Myocyte (in vitro differentiated cells): ENCODE measurements at regions not wholly inside any gene's neighbourhood (a gene's known extent, or its start where the extent isn't known, plus 50 kb on each side); places are given as distances from the start of the nearest gene placed in this dataset.
"Not testable (repeated sequence)": the region's sequence is repeated elsewhere in the genome, so short reads cannot be mapped to it uniquely, and the experiment has no call there.

ENCODE experiments used
- DNase-seq: peaks from one replicate; pipeline ENCODE4 v3.0.0-alpha.2; 2012; ENCODE audit warnings: low read depth

DNA sequence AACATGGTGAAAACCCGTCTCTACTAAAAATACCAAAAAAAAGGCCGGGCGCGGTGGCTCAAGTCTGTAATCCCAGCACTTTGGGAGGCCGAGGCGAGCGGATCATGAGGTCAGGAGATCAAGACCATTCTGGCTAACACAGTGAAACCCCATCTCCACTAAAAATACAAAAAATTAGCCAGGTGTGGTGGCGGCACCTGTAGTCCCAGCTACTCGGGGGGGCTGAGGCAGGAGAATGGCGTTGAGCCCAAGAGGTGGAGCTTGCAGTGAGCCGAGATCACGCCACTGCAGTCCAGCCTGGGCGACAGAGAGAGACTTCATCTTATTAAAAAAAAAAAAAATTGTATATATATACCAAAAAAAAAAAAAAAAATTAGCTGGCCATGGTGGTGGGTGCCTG is 533.8 kb downstream of the DMRTA1 start:
- not testable (repeated sequence) for DNase-seq

DNA sequence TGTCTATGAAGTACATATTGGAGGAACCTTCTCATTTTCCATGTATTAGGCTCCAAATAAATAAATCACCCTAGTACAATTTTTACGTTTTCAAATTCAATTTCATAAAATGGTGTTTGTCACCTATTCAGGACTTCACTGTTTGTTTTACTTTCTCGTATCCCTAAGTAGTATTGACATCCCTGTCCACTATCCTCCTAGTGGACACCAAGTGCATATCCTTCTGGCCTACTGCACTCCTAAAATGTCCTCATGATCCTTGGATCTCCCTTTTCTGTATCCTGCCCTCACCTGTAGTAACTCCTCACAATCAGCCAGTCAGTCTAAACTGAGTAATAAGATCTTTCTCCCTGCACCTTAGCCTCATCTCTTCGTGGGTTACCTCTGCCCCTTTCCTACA is 539.9 kb downstream of the DMRTA1 start:
- DNase-seq = no peak

DNA sequence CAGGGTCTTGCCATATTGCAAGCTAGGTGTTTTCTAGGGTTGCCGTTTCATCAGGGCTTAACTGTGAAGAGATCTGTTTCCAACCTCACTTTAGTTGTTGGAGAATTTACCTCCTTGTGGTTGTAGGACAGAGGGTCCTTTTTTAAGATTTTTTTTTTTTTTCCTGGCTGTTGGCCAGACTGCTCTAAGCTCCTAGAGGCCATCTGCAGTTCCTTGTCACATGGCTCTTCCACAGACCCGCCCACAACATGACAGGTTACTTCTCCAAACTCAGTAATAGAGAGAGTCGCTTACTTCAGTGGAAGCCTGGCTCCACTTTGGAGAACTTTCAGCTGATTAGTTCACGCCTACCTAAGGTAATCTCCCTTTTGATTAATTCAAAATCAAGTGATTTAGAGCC is 543.7 kb downstream of the DMRTA1 start:
- DNase-seq = no peak

DNA sequence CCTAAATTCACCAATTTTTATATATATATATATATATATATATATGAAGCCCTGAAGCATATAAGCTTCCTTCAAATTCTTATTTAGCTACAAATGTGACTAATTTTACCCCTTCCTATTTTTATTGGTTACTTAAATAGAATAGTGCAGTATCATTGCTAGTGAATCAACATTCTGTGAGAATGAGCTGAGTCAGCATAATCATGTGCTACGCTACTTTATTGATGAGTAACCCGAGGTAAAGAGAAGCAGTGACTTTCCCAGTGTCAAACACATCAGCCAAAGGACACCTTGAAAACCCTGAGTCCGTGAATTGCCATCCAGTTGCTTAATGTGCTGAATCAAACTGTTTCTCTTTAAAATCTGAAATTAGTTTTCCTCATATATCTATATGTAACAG is 546.2 kb downstream of the DMRTA1 start:
- DNase-seq = no peak

DNA sequence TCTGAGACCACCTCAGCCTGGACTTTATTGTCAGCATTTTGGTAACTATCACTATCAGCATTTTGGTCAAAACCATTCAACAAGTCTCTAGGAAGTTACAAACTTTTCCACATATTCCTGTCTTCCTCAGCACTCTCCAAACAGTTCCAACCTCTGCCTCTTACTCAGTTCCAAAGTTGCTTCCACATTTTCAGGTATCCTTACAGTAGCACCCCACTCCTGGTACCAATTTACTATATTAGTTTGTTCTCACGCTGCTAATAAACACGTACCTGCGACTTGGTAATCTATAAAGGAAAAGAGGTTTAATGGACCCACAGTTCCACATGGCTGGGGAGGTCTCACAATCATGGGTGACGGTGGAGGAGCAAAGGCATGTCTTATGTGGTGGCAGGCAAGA is 551.3 kb downstream of the DMRTA1 start:
- DNase-seq = no peak

DNA sequence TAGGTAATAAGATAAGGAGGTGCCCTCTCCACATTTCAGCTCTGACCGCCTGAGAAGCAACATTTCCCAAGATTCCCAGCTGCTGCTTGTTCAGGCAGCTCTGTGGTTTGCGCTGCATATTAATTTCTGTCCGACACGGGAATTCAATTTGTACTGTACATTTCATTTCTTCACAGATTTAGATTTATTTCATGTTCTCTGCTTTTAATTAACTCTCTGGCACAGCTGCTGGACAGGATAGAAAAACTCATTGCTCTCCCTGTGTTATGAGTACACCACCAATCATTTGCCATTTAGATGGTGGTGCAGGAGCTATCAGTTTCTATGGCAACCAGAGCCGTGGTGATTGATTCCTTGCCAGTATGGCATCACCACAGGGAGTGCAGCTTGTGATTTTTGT is 558.5 kb downstream of the DMRTA1 start:
- DNase-seq = no peak

DNA sequence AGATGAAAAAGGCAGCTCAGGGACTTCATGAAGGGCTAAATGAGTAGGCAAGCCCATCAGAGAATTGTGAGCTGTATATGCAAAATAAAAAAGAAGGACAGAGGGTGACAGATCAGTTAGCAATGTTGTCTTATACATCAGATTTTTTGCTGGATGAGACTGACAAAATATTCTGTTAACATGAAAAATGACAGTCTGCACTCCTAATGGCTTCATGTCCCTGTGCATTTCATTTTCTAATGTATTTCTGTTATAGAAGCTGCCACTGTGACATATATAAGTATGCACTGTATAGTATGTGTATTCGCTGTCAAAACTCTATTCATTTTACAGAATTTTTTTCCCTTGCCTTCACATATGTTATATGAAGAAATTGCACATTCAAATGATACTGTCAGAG is 559.5 kb downstream of the DMRTA1 start:
- no peak for DNase-seq

DNA sequence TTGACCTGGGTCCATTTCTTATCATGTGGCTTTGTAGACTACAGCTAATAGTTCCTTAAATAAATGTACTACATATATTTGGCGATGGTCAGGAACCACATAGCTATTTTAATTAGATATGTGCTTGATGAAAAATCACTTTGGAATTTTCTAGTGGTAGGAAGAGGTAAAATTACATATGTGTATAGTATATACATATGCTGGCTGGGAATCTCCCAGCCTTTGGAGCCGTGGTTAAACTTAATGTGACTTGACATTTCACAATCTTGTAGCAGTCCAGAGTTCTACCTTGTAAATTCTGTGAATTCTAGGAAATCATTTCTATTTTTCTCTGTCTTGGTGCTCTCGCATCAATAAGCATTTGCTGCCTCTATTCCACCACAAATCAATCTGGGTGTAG is 565.0 kb downstream of the DMRTA1 start:
- no peak for DNase-seq

DNA sequence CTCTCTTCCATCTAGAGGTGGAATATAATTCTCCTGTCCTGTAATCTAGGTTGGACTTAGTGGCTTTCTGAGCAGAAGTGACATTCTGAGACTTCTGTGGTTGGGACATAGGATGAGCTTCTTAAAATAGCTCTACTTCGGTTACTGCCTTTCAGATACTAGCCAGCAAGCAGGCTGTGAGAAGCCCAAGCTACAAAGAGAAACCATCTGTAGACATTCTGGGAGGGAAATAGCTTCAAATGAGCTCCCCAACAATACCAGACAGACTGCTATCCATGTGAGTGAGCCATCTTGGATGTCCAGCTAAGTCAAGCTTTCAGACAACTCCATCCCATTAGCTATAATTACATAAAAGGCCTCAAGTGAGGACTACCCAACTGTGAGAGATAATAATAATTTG is 568.9 kb downstream of the DMRTA1 start:
- no peak for DNase-seq

DNA sequence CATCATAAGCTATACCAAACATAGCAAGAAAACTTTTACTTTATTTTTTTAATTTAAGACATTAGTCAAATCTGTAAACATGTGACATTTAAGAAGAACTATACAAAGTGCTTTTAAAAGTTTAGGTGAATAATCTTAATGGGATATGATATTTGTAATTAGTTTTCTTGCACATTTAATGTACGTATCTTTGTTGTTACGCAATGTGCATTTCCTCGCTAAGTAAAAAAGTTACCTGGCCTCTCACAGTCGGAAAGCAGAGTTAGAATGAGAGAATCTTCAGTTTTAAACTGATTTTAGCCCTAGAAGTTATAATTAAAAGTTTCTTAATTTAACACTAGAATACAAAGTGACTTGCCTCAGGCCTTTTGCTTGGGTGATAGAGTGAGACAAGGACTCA is 589.8 kb downstream of the DMRTA1 start:
- no peak for DNase-seq

DNA sequence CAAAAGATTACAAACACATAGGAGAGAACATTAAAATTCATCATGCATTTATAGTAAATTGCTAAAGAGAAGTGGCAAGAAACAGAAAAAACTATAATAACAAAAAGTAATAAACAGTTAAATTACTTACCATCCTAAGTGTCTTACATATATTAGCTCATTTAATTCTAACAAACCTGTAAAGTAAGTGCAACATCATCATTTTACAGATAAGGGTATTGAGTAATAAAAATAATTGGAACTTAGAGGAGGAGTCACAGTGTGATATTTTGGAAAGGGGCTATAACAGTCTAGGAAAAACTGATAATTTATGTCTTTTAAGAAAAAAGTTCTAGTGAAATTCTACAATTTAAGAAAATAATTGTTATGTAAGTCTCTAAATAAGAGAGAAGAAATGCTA is 592.8 kb downstream of the DMRTA1 start:
- DNase-seq = no peak

DNA sequence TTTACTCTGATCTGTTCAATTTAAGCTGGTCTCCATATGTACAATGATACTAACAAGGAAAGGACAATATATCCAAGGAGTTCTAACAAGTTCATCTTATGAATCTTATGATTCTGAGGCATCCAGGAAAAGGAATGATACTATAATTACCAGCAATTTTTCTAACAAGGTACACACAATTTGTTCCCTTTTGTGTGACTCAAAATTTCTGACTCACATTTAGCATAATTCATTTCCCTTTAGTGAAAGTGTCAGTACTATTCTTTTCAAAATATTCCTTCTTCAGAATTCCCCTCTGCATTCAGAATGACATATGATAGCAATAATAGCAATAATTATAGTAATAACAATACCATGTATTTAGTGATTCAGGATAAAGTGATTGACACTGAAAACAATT is 594.8 kb downstream of the DMRTA1 start:
- no peak for DNase-seq

DNA sequence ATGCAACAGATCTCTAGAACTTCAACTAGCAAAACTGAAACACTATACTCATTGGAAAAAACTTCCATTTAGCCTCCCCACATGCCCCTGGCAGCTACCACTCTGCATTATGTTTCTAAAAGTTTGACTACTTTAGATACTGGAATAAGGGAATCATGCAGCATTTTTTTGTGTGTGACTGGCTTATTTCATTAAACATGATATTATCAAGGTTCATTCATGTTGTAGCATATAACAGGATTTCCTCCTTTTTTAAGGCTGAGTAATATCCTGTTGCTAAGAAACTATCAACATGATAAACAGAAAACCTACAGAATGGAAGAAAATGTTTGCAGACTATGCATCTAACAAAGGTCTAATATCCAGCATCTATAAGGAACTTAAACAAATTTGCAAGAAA is 597.9 kb downstream of the DMRTA1 start:
- no peak for DNase-seq

DNA sequence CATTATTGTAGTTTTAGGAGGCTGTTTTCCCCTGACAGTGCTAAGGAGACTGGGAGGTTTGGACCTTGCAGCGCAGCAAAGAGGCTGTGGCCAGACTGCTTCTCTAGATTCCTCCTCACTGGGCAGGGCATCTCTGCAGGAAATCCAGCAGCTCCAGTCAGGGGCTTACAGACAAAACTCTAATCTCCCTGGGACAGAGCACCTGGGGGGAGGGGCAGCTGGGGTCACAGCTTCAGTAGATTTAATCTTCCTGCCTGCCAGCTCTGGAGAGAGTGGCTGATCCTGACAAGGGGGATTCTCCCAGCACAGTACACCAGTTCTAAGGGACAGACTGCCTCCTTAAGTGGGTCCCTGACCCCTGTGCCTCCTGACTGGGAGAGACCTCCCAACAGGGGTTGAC is 599.4 kb downstream of the DMRTA1 start:
- not testable (repeated sequence) for DNase-seq

DNA sequence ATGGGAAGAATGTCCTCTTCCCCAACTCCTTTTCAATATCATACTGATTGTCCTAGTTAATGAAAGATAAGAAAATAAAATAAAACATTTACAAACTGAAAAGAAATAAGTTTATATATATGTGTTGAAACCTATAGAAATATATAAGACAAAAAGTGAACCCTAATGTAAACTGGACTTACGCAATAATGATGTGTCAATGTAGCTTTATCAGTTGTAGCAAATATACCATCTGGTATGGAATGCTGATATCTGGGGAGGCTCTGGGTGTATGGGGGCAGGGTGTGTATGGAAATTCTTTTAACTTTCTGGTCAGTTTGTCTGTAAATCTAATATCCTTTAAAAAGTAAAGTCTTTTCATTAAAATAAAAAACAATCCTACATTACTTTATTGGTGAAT is 603.9 kb downstream of the DMRTA1 start:
- no peak for DNase-seq

DNA sequence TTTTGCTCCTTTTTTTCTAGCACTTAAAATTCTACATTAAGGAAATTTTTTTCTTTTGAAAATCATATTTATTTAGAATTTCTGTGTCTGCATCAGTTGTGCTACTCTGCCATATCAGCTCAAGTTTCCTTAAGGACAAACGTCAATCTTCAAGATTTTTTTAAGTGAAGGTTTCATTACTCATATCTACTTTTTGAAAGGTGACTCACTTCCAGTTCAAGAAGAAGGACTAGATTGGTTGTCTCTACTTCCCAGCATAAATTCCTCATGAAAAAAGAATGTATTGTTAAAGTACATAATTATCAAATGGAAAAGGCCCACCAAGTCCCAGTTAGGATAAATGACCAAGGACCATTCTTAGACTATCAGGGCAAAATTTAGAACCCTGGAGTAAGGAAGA is 626.5 kb downstream of the DMRTA1 start:
- no peak for DNase-seq

DNA sequence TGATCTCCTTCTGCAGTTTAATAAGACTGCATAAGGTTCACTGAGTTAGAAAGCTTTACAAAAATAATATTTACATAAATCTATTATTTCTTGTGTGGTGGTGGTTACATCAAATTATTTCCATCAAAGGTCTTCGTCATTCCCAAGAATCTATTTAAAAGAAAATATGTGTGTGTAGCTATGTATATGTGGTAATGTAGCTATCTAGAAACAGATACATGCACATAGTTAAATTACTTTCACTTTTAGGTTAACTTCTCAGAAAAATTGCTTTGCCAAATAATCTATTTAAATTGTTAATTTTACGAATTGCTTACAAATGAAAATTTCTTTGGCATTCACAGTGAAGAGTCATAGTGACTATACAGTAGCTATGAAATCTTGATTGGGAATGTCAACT is 633.2 kb downstream of the DMRTA1 start:
- DNase-seq = no peak

DNA sequence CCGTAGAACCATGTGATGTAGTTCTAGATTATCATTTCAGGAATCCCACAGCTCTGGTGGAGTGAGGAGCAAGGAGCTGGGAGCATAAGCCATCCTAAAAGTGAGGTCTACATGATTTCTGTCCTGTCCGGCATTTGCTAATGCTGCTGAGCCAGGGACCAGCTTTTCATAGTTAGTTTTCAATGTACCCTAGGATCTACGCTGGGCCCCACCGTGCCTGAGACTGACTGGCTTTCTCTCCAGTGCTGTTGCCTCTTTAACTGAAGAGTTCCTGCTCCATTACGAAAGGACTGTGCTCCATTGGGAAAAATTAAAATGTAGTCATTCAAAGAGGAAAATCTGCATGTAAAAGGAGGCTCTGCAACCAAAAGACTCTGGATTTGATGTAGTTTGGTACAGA is 634.8 kb downstream of the DMRTA1 start:
- DNase-seq = no peak

DNA sequence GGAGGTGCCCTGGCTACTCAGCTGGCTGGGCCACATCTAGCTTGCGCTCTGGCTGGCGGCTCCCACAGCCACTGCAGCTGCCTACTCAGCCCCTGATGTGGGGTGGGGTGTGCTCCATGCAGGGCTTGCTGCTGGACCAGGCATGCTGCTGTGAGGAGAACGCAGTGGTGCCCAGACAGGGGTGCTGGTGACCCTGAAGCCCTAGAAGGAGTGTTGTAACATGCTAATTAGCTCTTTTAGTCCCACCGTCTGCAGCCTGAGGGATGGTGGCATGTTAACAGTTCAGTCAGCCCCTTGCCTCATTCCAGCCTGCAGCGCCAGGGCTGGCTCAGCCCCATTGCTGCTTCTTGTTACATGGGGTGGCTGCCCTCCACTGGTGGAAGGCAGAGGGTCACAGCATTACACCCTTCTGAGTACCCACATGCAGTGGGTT is 642.3 kb downstream of the DMRTA1 start:
- DNase-seq = peak; percentile 1

DNA sequence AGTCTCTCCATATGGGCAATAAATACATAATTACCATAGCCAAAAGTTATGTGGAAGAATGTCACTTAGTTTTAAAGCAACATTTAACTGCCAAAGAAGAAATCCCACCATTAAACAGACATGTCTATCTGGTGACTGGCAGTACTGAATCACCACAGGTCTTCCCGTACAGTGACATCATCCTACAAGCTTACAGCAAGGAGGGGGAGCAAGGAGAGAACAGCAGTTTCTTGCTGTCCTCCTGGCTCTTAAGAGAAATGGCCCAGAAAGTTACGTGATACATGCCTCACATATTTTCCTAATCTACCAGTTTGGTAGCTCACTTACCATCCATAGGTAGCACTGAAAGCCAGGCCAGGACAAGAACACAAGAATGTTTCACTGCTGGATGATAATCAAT is 671.0 kb downstream of the DMRTA1 start:
- peak; percentile 19 for DNase-seq

DNA sequence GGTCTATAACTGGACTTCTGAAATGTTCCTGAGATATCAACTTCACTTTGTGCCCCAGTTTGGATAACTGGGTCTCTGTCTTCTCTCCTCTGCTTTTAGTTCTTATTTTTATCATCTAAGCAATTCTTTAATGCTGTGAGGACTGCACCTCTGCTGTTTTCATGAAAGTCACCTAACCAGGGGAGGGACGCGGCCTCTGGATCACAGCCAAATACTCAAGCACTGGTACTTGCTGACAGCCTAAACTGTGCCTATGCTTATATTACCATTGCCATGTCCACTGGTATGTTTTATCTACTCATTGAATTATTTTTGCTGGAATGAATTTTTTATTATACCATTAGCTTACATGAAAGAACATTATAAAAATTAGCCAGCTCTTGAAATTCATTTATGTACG is 674.0 kb downstream of the DMRTA1 start:
- no peak for DNase-seq

DNA sequence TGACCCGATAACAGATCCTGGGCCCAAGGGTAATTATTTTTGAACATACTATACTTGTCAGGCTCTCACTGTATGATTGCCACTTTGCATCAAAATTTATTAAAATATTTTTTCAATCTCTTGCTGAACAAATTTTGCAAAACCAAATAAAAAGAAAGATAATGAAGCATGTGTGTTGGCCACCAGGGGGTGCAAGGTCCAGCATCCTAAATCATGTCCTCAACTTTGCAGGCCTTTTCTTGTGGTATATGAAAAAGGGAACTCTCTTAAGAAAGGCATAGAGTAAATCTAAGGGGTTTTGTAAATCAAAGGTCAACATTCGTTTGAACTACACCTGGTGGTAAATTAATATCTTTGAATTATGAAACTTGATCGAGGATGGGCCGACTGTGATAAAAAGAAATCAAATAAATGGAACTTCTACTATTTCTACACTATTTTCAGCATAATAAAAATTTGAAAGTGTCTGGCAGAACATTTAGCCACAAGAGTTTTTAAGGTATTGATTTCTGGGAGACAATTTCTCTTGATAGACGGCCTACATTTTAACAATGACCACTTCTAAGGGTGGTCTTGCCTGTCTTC is 676.5 kb downstream of the DMRTA1 start:
- DNase-seq = peak; percentile 23

DNA sequence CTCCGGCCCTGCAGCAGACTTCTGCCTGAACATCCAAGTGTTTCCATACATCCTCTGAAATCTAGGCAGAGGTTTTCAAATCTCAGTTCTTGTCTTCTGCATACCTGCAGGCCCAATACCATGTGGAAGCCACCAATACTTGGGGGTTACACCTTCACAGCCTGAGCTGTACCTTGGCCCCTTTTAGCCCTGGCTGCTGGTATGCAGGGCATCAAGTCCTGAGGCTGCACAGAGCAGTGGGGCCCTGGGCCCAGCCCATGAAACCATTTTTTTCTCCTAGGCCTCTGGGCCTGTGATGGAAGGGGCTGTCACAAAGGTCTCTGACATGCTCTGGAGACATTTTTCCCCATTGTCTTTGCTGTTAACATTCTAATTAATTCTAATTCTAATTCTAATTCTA is 680.6 kb downstream of the ELAVL2 start:
- DNase-seq = no peak

DNA sequence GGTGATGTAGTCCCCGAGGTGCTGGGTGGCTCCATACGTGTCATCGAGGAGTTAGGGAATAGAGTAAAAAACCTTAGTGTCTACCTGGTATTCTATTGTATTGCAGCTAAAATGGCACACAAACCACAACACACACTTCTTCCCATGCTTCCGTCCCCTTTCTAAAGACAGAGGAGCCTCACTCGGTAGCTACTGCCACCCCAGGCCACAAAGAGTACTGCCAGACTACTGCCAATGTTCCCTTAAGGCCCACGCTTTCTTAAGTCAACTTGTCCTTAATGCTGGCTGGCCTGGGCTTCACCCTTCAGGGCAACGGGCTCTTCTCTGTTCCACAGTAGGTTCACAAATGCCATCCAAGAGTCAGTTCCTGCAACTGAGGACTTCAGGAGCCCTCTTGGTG is 673.0 kb downstream of the ELAVL2 start:
- no peak for DNase-seq
